ENCODE measurements at regions not wholly inside any gene's neighbourhood (a gene's known extent, or its start where the extent isn't known, plus 50 kb on each side); places are given as distances from the start of the nearest gene placed in this dataset.
"Not testable (repeated sequence)": the region's sequence is repeated elsewhere in the genome, so short reads cannot be mapped to it uniquely, and the experiment has no call there.

- Histone ChIP-seq H3K36me3 (replicated peaks; ENCODE audit: control insufficient read depth, insufficient read depth, low read length) (no peaks in the 10 kb centered on the region), H3K27me3 (ENCODE audit: control insufficient read depth, insufficient read depth, low read length) (no peaks in the 10 kb centered on the region), H3K4me3 (ENCODE audit: insufficient read depth, low read depth, low read length) (no peak overlapping the region)
- DNase-seq: no peak
Observed at GRCh38 chr6:978937-979685, 286.2 kb upstream of the EXOC2 start.

- H3K27me3 ChIP-seq (ENCODE audit: control insufficient read depth, insufficient read depth, low read length); DNase-seq; H3K4me3 ChIP-seq (ENCODE audit: insufficient read depth, low read depth, low read length); H3K36me3 ChIP-seq (replicated peaks; ENCODE audit: control insufficient read depth, insufficient read depth, low read length): not testable (repeated sequence)
Observed at GRCh38 chr6:977226-977625, 284.3 kb upstream of the EXOC2 start.

- Histone ChIP-seq H3K4me3 (ENCODE audit: insufficient read depth, low read depth, low read length) (no peak overlapping the region), H3K36me3 (replicated peaks; ENCODE audit: control insufficient read depth, insufficient read depth, low read length) (no peaks in the 10 kb centered on the region), H3K27me3 (ENCODE audit: control insufficient read depth, insufficient read depth, low read length) (no peaks in the 10 kb centered on the region)
- DNase-seq: no peak
Observed at GRCh38 chr6:971981-972640, 279.2 kb upstream of the EXOC2 start.

- Histone ChIP-seq H3K36me3 (replicated peaks; ENCODE audit: control insufficient read depth, insufficient read depth, low read length) (no peaks in the 10 kb centered on the region), H3K4me3 (ENCODE audit: insufficient read depth, low read depth, low read length) (no peak overlapping the region), H3K27me3 (ENCODE audit: control insufficient read depth, insufficient read depth, low read length) (no peaks in the 10 kb centered on the region)
- DNase-seq: no peak
Observed at GRCh38 chr6:968791-969190, 275.9 kb upstream of the EXOC2 start.

GRCh38 chr6:967701-968100 is 274.8 kb upstream of the EXOC2 start:
- DNase-seq: no peak
- Histone ChIP-seq H3K27me3 (ENCODE audit: control insufficient read depth, insufficient read depth, low read length) (no peaks in the 10 kb centered on the region), H3K4me3 (ENCODE audit: insufficient read depth, low read depth, low read length) (no peak overlapping the region), H3K36me3 (replicated peaks; ENCODE audit: control insufficient read depth, insufficient read depth, low read length) (no peaks in the 10 kb centered on the region)

GRCh38 chr6:965343-965742 is 272.4 kb upstream of the EXOC2 start:
- Histone ChIP-seq H3K27me3 (ENCODE audit: control insufficient read depth, insufficient read depth, low read length) (no peaks in the 10 kb centered on the region), H3K36me3 (replicated peaks; ENCODE audit: control insufficient read depth, insufficient read depth, low read length) (no peaks in the 10 kb centered on the region), H3K4me3 (ENCODE audit: insufficient read depth, low read depth, low read length) (no peak overlapping the region)
- DNase-seq: no peak

GRCh38 chr6:963456-963855 is 270.5 kb upstream of the EXOC2 start:
- H3K36me3 ChIP-seq (replicated peaks; ENCODE audit: control insufficient read depth, insufficient read depth, low read length): no peaks in the 10 kb centered on the region
- no peak for DNase-seq
- no peaks in the 10 kb centered on the region for H3K27me3 ChIP-seq (ENCODE audit: control insufficient read depth, insufficient read depth, low read length)
- no peak overlapping the region for H3K4me3 ChIP-seq (ENCODE audit: insufficient read depth, low read depth, low read length)

- no peaks in the 10 kb centered on the region for H3K36me3 ChIP-seq (replicated peaks; ENCODE audit: control insufficient read depth, insufficient read depth, low read length)
- no peak overlapping the region for H3K4me3 ChIP-seq (ENCODE audit: insufficient read depth, low read depth, low read length)
- no peaks in the 10 kb centered on the region for H3K27me3 ChIP-seq (ENCODE audit: control insufficient read depth, insufficient read depth, low read length)
- DNase-seq: no peak
Observed at GRCh38 chr6:961407-961960, 268.5 kb upstream of the EXOC2 start.

GRCh38 chr6:960356-960755 is 267.4 kb upstream of the EXOC2 start:
- Histone ChIP-seq H3K36me3 (replicated peaks; ENCODE audit: control insufficient read depth, insufficient read depth, low read length) (no peaks in the 10 kb centered on the region), H3K4me3 (ENCODE audit: insufficient read depth, low read depth, low read length) (no peak overlapping the region), H3K27me3 (ENCODE audit: control insufficient read depth, insufficient read depth, low read length) (no peaks in the 10 kb centered on the region)
- no peak for DNase-seq

GRCh38 chr6:958488-958887 is 265.5 kb upstream of the EXOC2 start:
- Histone ChIP-seq H3K27me3 (ENCODE audit: control insufficient read depth, insufficient read depth, low read length) (no peaks in the 10 kb centered on the region), H3K4me3 (ENCODE audit: insufficient read depth, low read depth, low read length) (no peak overlapping the region), H3K36me3 (replicated peaks; ENCODE audit: control insufficient read depth, insufficient read depth, low read length) (no peaks in the 10 kb centered on the region)
- DNase-seq: no peak

GRCh38 chr6:951399-952181 is 258.7 kb upstream of the EXOC2 start:
- no peak for DNase-seq
- H3K36me3 ChIP-seq (replicated peaks; ENCODE audit: control insufficient read depth, insufficient read depth, low read length): no peaks in the 10 kb centered on the region
- no peaks in the 10 kb centered on the region for H3K27me3 ChIP-seq (ENCODE audit: control insufficient read depth, insufficient read depth, low read length)
- no peak overlapping the region for H3K4me3 ChIP-seq (ENCODE audit: insufficient read depth, low read depth, low read length)

- H3K27me3 ChIP-seq (ENCODE audit: control insufficient read depth, insufficient read depth, low read length): no peaks in the 10 kb centered on the region; the same call in 1 of the 2 replicates
- no peaks in the 10 kb centered on the region for H3K36me3 ChIP-seq (replicated peaks; ENCODE audit: control insufficient read depth, insufficient read depth, low read length)
- no peak overlapping the region for H3K4me3 ChIP-seq (ENCODE audit: insufficient read depth, low read depth, low read length)
- no peak for DNase-seq
Observed at GRCh38 chr6:947235-947934, 254.4 kb upstream of the EXOC2 start.

- DNase-seq: no peak
- no peaks in the 10 kb centered on the region; the same call in 1 of the 2 replicates for H3K27me3 ChIP-seq (ENCODE audit: control insufficient read depth, insufficient read depth, low read length)
- no peaks in the 10 kb centered on the region for H3K36me3 ChIP-seq (replicated peaks; ENCODE audit: control insufficient read depth, insufficient read depth, low read length)
- H3K4me3 ChIP-seq (ENCODE audit: insufficient read depth, low read depth, low read length): no peak overlapping the region
Observed at GRCh38 chr6:946546-946945, 253.6 kb upstream of the EXOC2 start.

- peaks cover 3% of the 10 kb centered on the region; the same call in 1 of the 2 replicates for H3K27me3 ChIP-seq (ENCODE audit: control insufficient read depth, insufficient read depth, low read length)
- DNase-seq: no peak
- H3K36me3 ChIP-seq (replicated peaks; ENCODE audit: control insufficient read depth, insufficient read depth, low read length): no peaks in the 10 kb centered on the region
- no peak overlapping the region for H3K4me3 ChIP-seq (ENCODE audit: insufficient read depth, low read depth, low read length)
Observed at GRCh38 chr6:939526-940252, 246.8 kb upstream of the EXOC2 start.

Data from H7 (cell line).